Activated effector memory CD4-positive, alpha-beta T cell treated with anti-CD3 and anti-CD28 coated beads, Interleukin-2, amount 50 U/mL, for 16 hours (primary cell): ENCODE measurements at regions not wholly inside any gene's neighbourhood (a gene's known extent, or its start where the extent isn't known, plus 50 kb on each side); places are given as distances from the start of the nearest gene placed in this dataset.
"Not testable (repeated sequence)": the region's sequence is repeated elsewhere in the genome, so short reads cannot be mapped to it uniquely, and the experiment has no call there.

Experiments used
- DNase-seq: peaks from one replicate; pipeline ENCODE4 v3.0.0-alpha.2; 2020

- DNase-seq = no peak
Measured at GRCh38 chr7:9231630-9232121, 798.3 kb downstream of the NXPH1 start.

GRCh38 chr7:9240001-9240400 lies 806.6 kb downstream of the NXPH1 start:
- DNase-seq = no peak

- DNase-seq = no peak
Measured at GRCh38 chr7:9241826-9242225, 808.4 kb downstream of the NXPH1 start.

- no peak for DNase-seq
Measured at GRCh38 chr7:9242636-9243035, 809.2 kb downstream of the NXPH1 start.

GRCh38 chr7:9250876-9251275 lies 817.5 kb downstream of the NXPH1 start:
- DNase-seq = no peak

GRCh38 chr7:9264395-9264794 lies 831.0 kb downstream of the NXPH1 start:
- no peak for DNase-seq

- DNase-seq = no peak
Measured at GRCh38 chr7:9280088-9280487, 846.7 kb downstream of the NXPH1 start.

- no peak for DNase-seq
Measured at GRCh38 chr7:9283246-9283645, 849.8 kb downstream of the NXPH1 start.

GRCh38 chr7:9302436-9302835 lies 869.0 kb downstream of the NXPH1 start:
- DNase-seq = no peak

- DNase-seq = no peak
Measured at GRCh38 chr7:9307131-9307530, 873.7 kb downstream of the NXPH1 start.

- DNase-seq = no peak
Measured at GRCh38 chr7:9324513-9324912, 891.1 kb downstream of the NXPH1 start.

- no peak for DNase-seq
Measured at GRCh38 chr7:9328296-9328695, 894.9 kb downstream of the NXPH1 start.

- no peak for DNase-seq
Measured at GRCh38 chr7:9349625-9350024, 916.2 kb downstream of the NXPH1 start.

- no peak for DNase-seq
Measured at GRCh38 chr7:9391221-9391620, 957.8 kb downstream of the NXPH1 start.

- DNase-seq = no peak
Measured at GRCh38 chr7:9391984-9392383, 958.6 kb downstream of the NXPH1 start.

- DNase-seq = not testable (repeated sequence)
Measured at GRCh38 chr7:9404386-9404785, 971.0 kb downstream of the NXPH1 start.

- no peak for DNase-seq
Measured at GRCh38 chr7:9407816-9408215, 974.4 kb downstream of the NXPH1 start.

GRCh38 chr7:9453521-9453920 lies 1020.1 kb downstream of the NXPH1 start:
- no peak for DNase-seq

GRCh38 chr7:9488555-9488954 lies 1055.1 kb downstream of the NXPH1 start:
- no peak for DNase-seq

- DNase-seq = no peak
Measured at GRCh38 chr7:9498303-9498702, 1064.9 kb downstream of the NXPH1 start.

- no peak for DNase-seq
Measured at GRCh38 chr7:9502269-9502668, 1068.9 kb downstream of the NXPH1 start.

GRCh38 chr7:9504678-9505077 lies 1071.3 kb downstream of the NXPH1 start:
- no peak for DNase-seq

GRCh38 chr7:9505516-9505915 lies 1072.1 kb downstream of the NXPH1 start:
- DNase-seq = no peak

- no peak for DNase-seq
Measured at GRCh38 chr7:9507290-9507689, 1073.9 kb downstream of the NXPH1 start.

- DNase-seq = no peak
Measured at GRCh38 chr7:9516662-9517061, 1083.3 kb downstream of the NXPH1 start.

GRCh38 chr7:9523579-9523978 lies 1090.2 kb downstream of the NXPH1 start:
- no peak for DNase-seq
